ENCODE measurements at regions not wholly inside any gene's neighbourhood (a gene's known extent, or its start where the extent isn't known, plus 50 kb on each side); places are given as distances from the start of the nearest gene placed in this dataset.

GRCh38 chr1:94661431-94661932 lies 119.9 kb upstream of the F3 start:
- TF ChIP-seq, protein P1, sequence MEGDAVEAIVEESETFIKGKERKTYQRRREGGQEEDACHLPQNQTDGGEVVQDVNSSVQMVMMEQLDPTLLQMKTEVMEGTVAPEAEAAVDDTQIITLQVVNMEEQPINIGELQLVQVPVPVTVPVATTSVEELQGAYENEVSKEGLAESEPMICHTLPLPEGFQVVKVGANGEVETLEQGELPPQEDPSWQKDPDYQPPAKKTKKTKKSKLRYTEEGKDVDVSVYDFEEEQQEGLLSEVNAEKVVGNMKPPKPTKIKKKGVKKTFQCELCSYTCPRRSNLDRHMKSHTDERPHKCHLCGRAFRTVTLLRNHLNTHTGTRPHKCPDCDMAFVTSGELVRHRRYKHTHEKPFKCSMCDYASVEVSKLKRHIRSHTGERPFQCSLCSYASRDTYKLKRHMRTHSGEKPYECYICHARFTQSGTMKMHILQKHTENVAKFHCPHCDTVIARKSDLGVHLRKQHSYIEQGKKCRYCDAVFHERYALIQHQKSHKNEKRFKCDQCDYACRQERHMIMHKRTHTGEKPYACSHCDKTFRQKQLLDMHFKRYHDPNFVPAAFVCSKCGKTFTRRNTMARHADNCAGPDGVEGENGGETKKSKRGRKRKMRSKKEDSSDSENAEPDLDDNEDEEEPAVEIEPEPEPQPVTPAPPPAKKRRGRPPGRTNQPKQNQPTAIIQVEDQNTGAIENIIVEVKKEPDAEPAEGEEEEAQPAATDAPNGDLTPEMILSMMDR (IDR thresholded peaks at IDR 0.05) = no peak
- no peak for TF ChIP-seq EZH2phosphoT487 (IDR thresholded peaks at IDR 0.05)
- no peak for TF ChIP-seq EZH2 (IDR thresholded peaks at IDR 0.05)
